ENCODE measurements at regions not wholly inside any gene's neighbourhood (a gene's known extent, or its start where the extent isn't known, plus 50 kb on each side); places are given as distances from the start of the nearest gene placed in this dataset.
"Not testable (repeated sequence)": the region's sequence is repeated elsewhere in the genome, so short reads cannot be mapped to it uniquely, and the experiment has no call there.

- DNase-seq (ENCODE audit: low read depth in 3 of 3, low spot score in 1 of 3) = not testable (repeated sequence)
Observed at GRCh38 chr6:170036367-170036766, 254.5 kb downstream of the DLL1 start.

- DNase-seq (ENCODE audit: low read depth in 3 of 3, low spot score in 1 of 3) = no peak
Observed at GRCh38 chr6:170035901-170036304, 255.0 kb downstream of the DLL1 start.

GRCh38 chr6:170035044-170035443 is 255.8 kb downstream of the DLL1 start:
- DNase-seq (ENCODE audit: low read depth in 3 of 3, low spot score in 1 of 3) = no peak

- DNase-seq (ENCODE audit: low read depth in 3 of 3, low spot score in 1 of 3) = no peak
Observed at GRCh38 chr6:170034294-170034693, 256.6 kb downstream of the DLL1 start.

- no peak for DNase-seq (ENCODE audit: low read depth in 3 of 3, low spot score in 1 of 3)
Observed at GRCh38 chr6:170033666-170034065, 257.2 kb downstream of the DLL1 start.

GRCh38 chr6:170032706-170033309 is 258.1 kb downstream of the DLL1 start:
- no peak for DNase-seq (ENCODE audit: low read depth in 3 of 3, low spot score in 1 of 3)

GRCh38 chr6:170032197-170032596 is 258.7 kb downstream of the DLL1 start:
- DNase-seq (ENCODE audit: low read depth in 3 of 3, low spot score in 1 of 3) = no peak

- DNase-seq (ENCODE audit: low read depth in 3 of 3, low spot score in 1 of 3) = no peak
Observed at GRCh38 chr6:170031684-170032121, 259.2 kb downstream of the DLL1 start.

- no peak for DNase-seq (ENCODE audit: low read depth in 3 of 3, low spot score in 1 of 3)
Observed at GRCh38 chr6:170030821-170031471, 259.9 kb downstream of the DLL1 start.

- DNase-seq (ENCODE audit: low read depth in 3 of 3, low spot score in 1 of 3) = no peak
Observed at GRCh38 chr6:170030284-170030815, 260.5 kb downstream of the DLL1 start.

GRCh38 chr6:170029416-170030283 is 261.2 kb downstream of the DLL1 start:
- no peak for DNase-seq (ENCODE audit: low read depth in 3 of 3, low spot score in 1 of 3)

- DNase-seq (ENCODE audit: low read depth in 3 of 3, low spot score in 1 of 3) = no peak
Observed at GRCh38 chr6:170028629-170029345, 262.1 kb downstream of the DLL1 start.

- DNase-seq (ENCODE audit: low read depth in 3 of 3, low spot score in 1 of 3) = no peak
Observed at GRCh38 chr6:170027647-170028043, 263.2 kb downstream of the DLL1 start.

- no peak for DNase-seq (ENCODE audit: low read depth in 3 of 3, low spot score in 1 of 3)
Observed at GRCh38 chr6:170026751-170027646, 263.9 kb downstream of the DLL1 start.

GRCh38 chr6:170025935-170026750 is 264.7 kb downstream of the DLL1 start:
- DNase-seq (ENCODE audit: low read depth in 3 of 3, low spot score in 1 of 3) = no peak

- DNase-seq (ENCODE audit: low read depth in 3 of 3, low spot score in 1 of 3) = no peak
Observed at GRCh38 chr6:170025341-170025911, 265.5 kb downstream of the DLL1 start.

- DNase-seq (ENCODE audit: low read depth in 3 of 3, low spot score in 1 of 3) = no peak
Observed at GRCh38 chr6:170024940-170025339, 265.9 kb downstream of the DLL1 start.

- no peak for DNase-seq (ENCODE audit: low read depth in 3 of 3, low spot score in 1 of 3)
Observed at GRCh38 chr6:170023620-170024521, 267.0 kb downstream of the DLL1 start.
